ENCODE measurements at regions not wholly inside any gene's neighbourhood (a gene's known extent, or its start where the extent isn't known, plus 50 kb on each side); places are given as distances from the start of the nearest gene placed in this dataset.

DNA sequence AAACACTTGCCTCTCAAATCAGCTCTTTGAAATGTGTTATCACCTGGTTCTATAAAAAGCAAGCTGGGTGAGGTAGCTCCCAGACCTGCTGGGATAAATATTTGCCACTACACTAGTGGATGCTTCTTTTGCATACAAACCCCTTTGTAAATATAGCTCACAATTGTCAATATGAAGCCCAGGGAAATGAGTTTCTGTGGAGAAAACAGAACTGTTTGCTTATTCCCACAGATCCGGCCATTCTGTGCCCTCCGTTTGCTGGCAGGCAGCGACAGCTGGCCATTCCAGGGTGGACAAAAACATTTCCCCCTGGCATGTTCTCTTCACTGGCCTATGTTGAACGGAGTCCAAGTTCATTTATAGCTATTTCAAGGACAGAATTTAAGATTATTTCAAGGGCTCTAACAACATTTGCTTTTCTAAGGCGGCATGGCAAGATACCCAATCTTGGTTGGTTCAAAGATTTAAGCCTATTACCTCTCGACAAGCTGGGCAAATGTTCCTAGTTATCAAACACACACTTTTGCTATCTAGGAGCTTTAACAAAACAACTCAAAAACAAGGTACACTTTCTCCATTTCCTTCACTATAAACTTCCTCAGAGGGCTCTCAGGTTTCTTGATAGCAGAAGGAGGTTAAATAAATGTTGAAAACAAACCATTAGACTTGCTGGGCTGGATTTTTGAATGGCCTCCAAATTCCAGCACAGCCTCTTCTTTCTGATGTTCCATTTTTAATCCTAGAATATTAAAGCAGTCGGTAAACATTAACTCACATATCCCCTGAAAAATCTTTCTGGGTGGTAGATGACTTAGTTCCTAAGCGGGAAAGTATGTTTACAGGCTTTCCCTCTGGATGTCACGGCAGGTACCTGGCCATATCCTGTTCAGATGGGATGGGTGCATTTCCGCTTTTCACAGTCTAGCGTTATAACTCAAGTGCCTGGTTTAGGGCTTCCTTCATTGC lies 332.3 kb downstream of the PLK2 start:
- no peaks in the 10 kb centered on the region for H3K36me3 ChIP-seq (replicated peaks)
- no peak overlapping the region for H3K4me3 ChIP-seq
- in situ Hi-C loops (cut with MboI; ENCODE audit: low sequenced_read_pairs): no loop called here
- no peaks in the 10 kb centered on the region for H3K9me3 ChIP-seq
- no peak for DNase-seq (ENCODE audit: low spot score in 2 of 2)
- H3K27me3 ChIP-seq (ENCODE audit: low read depth): no peaks in the 10 kb centered on the region
- no peaks in the 10 kb centered on the region for H3K4me1 ChIP-seq

- Histone ChIP-seq H3K36me3 (replicated peaks) (no peaks in the 10 kb centered on the region), H3K4me1 (no peaks in the 10 kb centered on the region), H3K27me3 (ENCODE audit: low read depth) (no peaks in the 10 kb centered on the region), H3K9me3 (no peaks in the 10 kb centered on the region), H3K4me3 (no peak overlapping the region)
- no peak for DNase-seq (ENCODE audit: low spot score in 2 of 2)
- in situ Hi-C loops (cut with MboI; ENCODE audit: low sequenced_read_pairs): no loop called here
Observed at GRCh38 chr5:58123501-58123900, 336.4 kb downstream of the PLK2 start.

DNA sequence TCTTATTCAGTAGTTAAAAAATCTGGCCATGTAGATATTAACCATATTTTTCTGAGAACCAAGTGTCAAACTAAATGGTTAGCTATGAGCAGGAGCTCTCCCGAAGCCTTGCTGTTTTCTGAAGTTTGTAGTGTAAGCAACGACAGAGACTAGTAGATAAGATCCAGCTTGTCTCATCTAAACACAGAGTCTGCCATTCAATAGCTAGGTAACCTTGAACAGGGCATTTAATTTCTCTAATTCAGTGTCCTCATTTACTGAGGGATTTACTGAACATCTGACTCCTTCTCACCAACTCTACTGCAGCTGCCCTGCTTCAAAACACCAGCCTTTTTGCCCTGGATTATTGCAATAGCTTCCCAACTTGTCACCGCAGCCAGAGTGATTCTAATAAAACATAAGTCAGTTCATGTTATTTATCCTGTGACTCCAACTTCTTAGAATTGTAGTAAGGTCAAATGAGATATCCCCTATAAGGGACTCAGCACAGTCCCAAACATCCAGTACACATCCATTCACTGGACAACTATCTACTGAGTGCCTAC lies 337.0 kb downstream of the PLK2 start:
- Histone ChIP-seq H3K36me3 (replicated peaks) (no peaks in the 10 kb centered on the region), H3K9me3 (no peaks in the 10 kb centered on the region), H3K4me1 (no peaks in the 10 kb centered on the region), H3K4me3 (no peak overlapping the region), H3K27me3 (ENCODE audit: low read depth) (no peaks in the 10 kb centered on the region)
- in situ Hi-C loops (cut with MboI; ENCODE audit: low sequenced_read_pairs): no loop called here
- no peak for DNase-seq (ENCODE audit: low spot score in 2 of 2)

- no peaks in the 10 kb centered on the region for H3K4me1 ChIP-seq
- H3K9me3 ChIP-seq: no peaks in the 10 kb centered on the region
- no peak for DNase-seq (ENCODE audit: low spot score in 2 of 2)
- no peaks in the 10 kb centered on the region for H3K36me3 ChIP-seq (replicated peaks)
- no peak overlapping the region for H3K4me3 ChIP-seq
- H3K27me3 ChIP-seq (ENCODE audit: low read depth): no peaks in the 10 kb centered on the region
- in situ Hi-C loops (cut with MboI; ENCODE audit: low sequenced_read_pairs): no loop called here
Observed at GRCh38 chr5:58122157-58122556, 337.7 kb downstream of the PLK2 start.

DNA sequence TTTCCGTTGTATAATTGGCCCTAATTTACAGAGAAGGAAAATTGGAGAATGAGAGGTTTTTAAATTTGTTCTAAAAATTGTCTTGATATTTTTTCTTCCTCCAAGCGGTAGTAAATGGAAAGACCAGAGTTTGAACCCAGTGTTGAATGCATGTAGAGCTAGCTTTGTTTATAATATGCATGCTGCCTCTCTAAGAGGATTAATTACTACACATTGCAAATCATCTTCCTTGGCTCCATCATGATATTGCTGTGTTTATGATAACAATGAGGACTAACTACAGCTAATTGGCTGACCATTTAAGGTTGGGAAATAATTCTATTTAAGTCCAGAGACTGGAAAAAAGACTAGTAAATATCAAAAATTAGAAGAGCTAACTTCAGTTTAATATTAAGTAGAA lies 338.5 kb downstream of the PLK2 start:
- in situ Hi-C loops (cut with MboI; ENCODE audit: low sequenced_read_pairs): no loop called here
- Histone ChIP-seq H3K27me3 (ENCODE audit: low read depth) (no peaks in the 10 kb centered on the region), H3K4me3 (no peak overlapping the region), H3K4me1 (no peaks in the 10 kb centered on the region), H3K9me3 (no peaks in the 10 kb centered on the region), H3K36me3 (replicated peaks) (no peaks in the 10 kb centered on the region)
- DNase-seq (ENCODE audit: low spot score in 2 of 2): no peak

GRCh38 chr5:58117542-58117941 lies 342.3 kb downstream of the PLK2 start:
- Histone ChIP-seq H3K27me3 (ENCODE audit: low read depth) (no peaks in the 10 kb centered on the region), H3K9me3 (no peaks in the 10 kb centered on the region), H3K4me1 (no peaks in the 10 kb centered on the region), H3K4me3 (no peak overlapping the region), H3K36me3 (replicated peaks) (no peaks in the 10 kb centered on the region)
- DNase-seq (ENCODE audit: low spot score in 2 of 2): no peak
- in situ Hi-C loops (cut with MboI; ENCODE audit: low sequenced_read_pairs): no loop called here

- no peaks in the 10 kb centered on the region for H3K36me3 ChIP-seq (replicated peaks)
- H3K4me1 ChIP-seq: no peaks in the 10 kb centered on the region
- DNase-seq (ENCODE audit: low spot score in 2 of 2): no peak
- no peaks in the 10 kb centered on the region for H3K9me3 ChIP-seq
- H3K27me3 ChIP-seq (ENCODE audit: low read depth): no peaks in the 10 kb centered on the region
- H3K4me3 ChIP-seq: no peak overlapping the region
- in situ Hi-C loops (cut with MboI; ENCODE audit: low sequenced_read_pairs): no loop called here
Observed at GRCh38 chr5:58116346-58116745, 343.5 kb downstream of the PLK2 start.

DNA sequence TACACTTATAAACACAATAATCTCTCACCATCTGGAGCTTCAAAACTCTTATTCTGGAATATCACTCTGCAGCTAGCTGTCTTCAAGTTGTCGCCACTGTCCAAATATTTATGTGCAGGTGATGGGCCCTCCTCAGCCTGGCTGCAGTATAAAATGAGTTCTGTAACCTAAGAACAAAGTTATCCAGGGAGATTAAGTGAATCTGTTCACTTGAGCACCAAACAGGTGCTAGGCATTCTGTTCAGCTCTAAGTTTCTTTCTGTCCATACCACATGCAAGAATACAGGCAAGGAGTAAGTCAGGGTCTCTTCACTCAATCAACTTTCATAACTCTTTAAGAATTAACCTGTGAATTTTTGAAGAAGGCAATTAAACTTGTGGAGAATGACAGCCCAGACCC lies 344.1 kb downstream of the PLK2 start:
- no peaks in the 10 kb centered on the region for H3K9me3 ChIP-seq
- no peaks in the 10 kb centered on the region for H3K36me3 ChIP-seq (replicated peaks)
- no peaks in the 10 kb centered on the region for H3K27me3 ChIP-seq (ENCODE audit: low read depth)
- no peak overlapping the region for H3K4me3 ChIP-seq
- no peak for DNase-seq (ENCODE audit: low spot score in 2 of 2)
- no peaks in the 10 kb centered on the region for H3K4me1 ChIP-seq
- in situ Hi-C loops (cut with MboI; ENCODE audit: low sequenced_read_pairs): no loop called here

GRCh38 chr5:58114324-58114723 lies 345.6 kb downstream of the PLK2 start:
- no peaks in the 10 kb centered on the region for H3K4me1 ChIP-seq
- in situ Hi-C loops (cut with MboI; ENCODE audit: low sequenced_read_pairs): no loop called here

GRCh38 chr5:58113172-58113571 lies 346.7 kb downstream of the PLK2 start:
- no peaks in the 10 kb centered on the region for H3K9me3 ChIP-seq
- H3K4me1 ChIP-seq: no peaks in the 10 kb centered on the region
- no peaks in the 10 kb centered on the region for H3K27me3 ChIP-seq (ENCODE audit: low read depth)
- in situ Hi-C loops (cut with MboI; ENCODE audit: low sequenced_read_pairs): no loop called here
- no peak for DNase-seq (ENCODE audit: low spot score in 2 of 2)
- no peaks in the 10 kb centered on the region for H3K36me3 ChIP-seq (replicated peaks)
- no peak overlapping the region for H3K4me3 ChIP-seq

More at GRCh38 chr5:58114324-58114723, 345.6 kb downstream of the PLK2 start:
- H3K27me3 ChIP-seq (ENCODE audit: low read depth): no peaks in the 10 kb centered on the region
- no peak for DNase-seq (ENCODE audit: low spot score in 2 of 2)
- H3K9me3 ChIP-seq: no peaks in the 10 kb centered on the region
- no peaks in the 10 kb centered on the region for H3K36me3 ChIP-seq (replicated peaks)
- H3K4me3 ChIP-seq: no peak overlapping the region

DNA sequence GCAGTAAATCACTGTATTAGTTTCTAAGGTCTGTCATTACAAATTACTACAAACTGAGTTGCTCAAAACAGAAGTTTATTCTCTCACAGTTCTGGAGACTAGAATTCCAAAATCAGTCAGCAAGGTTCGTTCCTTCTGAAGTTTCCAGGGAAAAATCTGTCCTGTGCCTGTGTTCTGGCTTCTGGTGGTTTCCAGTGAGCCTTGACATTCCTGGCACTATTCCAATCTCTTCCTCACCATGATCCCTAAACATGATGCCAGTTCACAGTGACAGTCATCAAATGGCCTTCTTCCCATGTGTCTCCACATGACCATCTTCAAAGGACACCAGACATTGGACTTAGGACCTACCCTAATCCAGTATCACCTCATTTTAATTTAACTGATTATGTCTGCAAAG lies 351.4 kb downstream of the PLK2 start:
- DNase-seq (ENCODE audit: low spot score in 2 of 2): no peak
- Histone ChIP-seq H3K9me3 (no peaks in the 10 kb centered on the region), H3K4me3 (no peak overlapping the region), H3K4me1 (no peaks in the 10 kb centered on the region), H3K36me3 (replicated peaks) (no peaks in the 10 kb centered on the region), H3K27me3 (ENCODE audit: low read depth) (no peaks in the 10 kb centered on the region)
- in situ Hi-C loops (cut with MboI; ENCODE audit: low sequenced_read_pairs): no loop called here

GRCh38 chr5:58107704-58108103 lies 352.2 kb downstream of the PLK2 start:
- no peaks in the 10 kb centered on the region for H3K27me3 ChIP-seq (ENCODE audit: low read depth)
- in situ Hi-C loops (cut with MboI; ENCODE audit: low sequenced_read_pairs): no loop called here
- no peak overlapping the region for H3K4me3 ChIP-seq
- no peaks in the 10 kb centered on the region for H3K9me3 ChIP-seq
- no peaks in the 10 kb centered on the region for H3K4me1 ChIP-seq
- no peaks in the 10 kb centered on the region for H3K36me3 ChIP-seq (replicated peaks)
- DNase-seq (ENCODE audit: low spot score in 2 of 2): no peak

DNA sequence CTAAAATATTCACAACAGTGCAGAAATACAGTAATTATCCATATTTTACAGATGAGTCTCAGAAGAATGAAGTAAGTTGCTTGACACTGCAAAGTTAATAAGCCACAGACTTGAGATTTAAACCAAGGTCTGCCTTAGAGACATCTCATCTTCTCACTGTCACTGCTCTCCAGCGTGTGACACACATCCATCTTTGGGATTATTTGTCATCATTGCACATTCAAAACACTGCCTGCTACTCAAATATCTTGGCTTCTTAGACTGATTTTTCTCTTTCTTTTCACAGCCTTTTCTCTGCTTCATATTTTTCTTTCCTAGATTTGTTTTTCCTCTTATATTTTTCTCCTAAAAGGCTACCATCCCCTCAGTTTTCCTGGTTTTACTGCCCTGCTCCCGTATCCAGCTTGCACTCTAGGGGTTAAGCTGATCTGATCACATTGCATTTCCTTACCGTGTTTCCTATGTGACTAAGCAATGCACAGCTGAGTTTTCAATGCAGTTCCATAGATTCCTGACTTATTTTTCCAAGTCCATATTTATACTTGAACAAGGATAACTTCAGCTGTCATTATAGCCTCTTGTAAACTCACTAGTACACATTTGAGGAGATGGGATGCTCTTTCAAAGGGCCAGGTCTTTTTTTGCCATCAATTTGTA lies 353.0 kb downstream of the PLK2 start:
- no peaks in the 10 kb centered on the region for H3K27me3 ChIP-seq (ENCODE audit: low read depth)
- H3K36me3 ChIP-seq (replicated peaks): no peaks in the 10 kb centered on the region
- DNase-seq (ENCODE audit: low spot score in 2 of 2): no peak
- no peak overlapping the region for H3K4me3 ChIP-seq
- no peaks in the 10 kb centered on the region for H3K4me1 ChIP-seq
- H3K9me3 ChIP-seq: no peaks in the 10 kb centered on the region
- in situ Hi-C loops (cut with MboI; ENCODE audit: low sequenced_read_pairs): no loop called here

GRCh38 chr5:58105836-58106235 lies 354.1 kb downstream of the PLK2 start:
- no peak for DNase-seq (ENCODE audit: low spot score in 2 of 2)
- no peaks in the 10 kb centered on the region for H3K9me3 ChIP-seq
- H3K36me3 ChIP-seq (replicated peaks): no peaks in the 10 kb centered on the region
- no peaks in the 10 kb centered on the region for H3K27me3 ChIP-seq (ENCODE audit: low read depth)
- no peaks in the 10 kb centered on the region for H3K4me1 ChIP-seq
- in situ Hi-C loops (cut with MboI; ENCODE audit: low sequenced_read_pairs): no loop called here
- H3K4me3 ChIP-seq: no peak overlapping the region

Data from HAP-1 (cell line).